MM.1S (cell line): ENCODE measurements at regions not wholly inside any gene's neighbourhood (a gene's known extent, or its start where the extent isn't known, plus 50 kb on each side); places are given as distances from the start of the nearest gene placed in this dataset.

Experiments used
- DNase-seq: peaks from one replicate; pipeline ENCODE4 v3.0.0-alpha.2; 2015
- H2AFZ ChIP-seq: fragments of 300-600 bp; sonication (generic); 2 replicates; pipeline ENCODE4 v1.6.0; 2016; ENCODE audit warnings: antibody characterized with exemption, low read length
- H3F3A ChIP-seq: fragments of 300-600 bp; sonication (generic); 2 replicates; pipeline ENCODE4 v1.6.1; 2016; ENCODE audit warnings: mild to moderate bottlenecking, antibody characterized with exemption, low read length, moderate library complexity, mixed read lengths; ENCODE audit not compliant: insufficient read depth
- H3K27ac ChIP-seq: fragments of 300-600 bp; sonication (generic); 2 replicates; pipeline ENCODE4 v1.5.1; 2016; ENCODE audit warnings: mild to moderate bottlenecking, low read length
- H3K27me3 ChIP-seq: fragments of 300-600 bp; sonication (generic); replicated peaks from 2 replicates; pipeline ENCODE4 v1.6.0; 2016; ENCODE audit warnings: low read length; ENCODE audit not compliant: insufficient read depth
- H3K36me3 ChIP-seq: fragments of 300-600 bp; sonication (generic); replicated peaks from 2 replicates; pipeline ENCODE4 v1.6.1; 2016; ENCODE audit warnings: mild to moderate bottlenecking, low read length, mixed read lengths; ENCODE audit not compliant: insufficient read depth
- H3K4me1 ChIP-seq: fragments of 300-600 bp; sonication (generic); 2 replicates; pipeline ENCODE4 v1.6.1; 2016; ENCODE audit warnings: low read length, mixed read lengths
- H3K4me2 ChIP-seq: fragments of 300-600 bp; sonication (generic); 2 replicates; pipeline ENCODE4 v1.6.0; 2016; ENCODE audit warnings: low read depth, low read length
- H3K4me3 ChIP-seq: fragments of 300-600 bp; sonication (generic); 2 replicates; pipeline ENCODE4 v1.5.1; 2016; ENCODE audit warnings: low read length, mixed read lengths
- H3K79me2 ChIP-seq: fragments of 300-600 bp; sonication (generic); 2 replicates; pipeline ENCODE4 v1.6.1; 2016; ENCODE audit warnings: mixed run types, low read length, mixed read lengths
- H3K9ac ChIP-seq: fragments of 300-600 bp; sonication (generic); 2 replicates; pipeline ENCODE4 v1.6.1; 2016; ENCODE audit warnings: low read length, mixed read lengths
- H3K9me2 ChIP-seq: fragments of 300-600 bp; sonication (generic); replicated peaks from 2 replicates; pipeline ENCODE4 v1.6.1; 2016; ENCODE audit warnings: mild to moderate bottlenecking, low read length, mixed read lengths; ENCODE audit not compliant: insufficient read depth
- H3K9me3 ChIP-seq: fragments of 300-600 bp; sonication (generic); replicated peaks from 2 replicates; pipeline ENCODE4 v1.6.1; 2016; ENCODE audit warnings: mild to moderate bottlenecking, low read length, mixed read lengths; ENCODE audit not compliant: insufficient read depth
- H4K20me1 ChIP-seq: fragments of 300-600 bp; sonication (generic); 2 replicates; pipeline ENCODE4 v1.6.1; 2016; ENCODE audit warnings: mild to moderate bottlenecking, low read length, moderate library complexity, mixed read lengths; ENCODE audit not compliant: insufficient read depth
- EZH2 ChIP-seq: fragments of 300-600 bp; sonication (generic); optimal IDR thresholded peaks from 2 replicates; pipeline ENCODE3; 2017; ENCODE audit warnings: low read depth, mild to moderate bottlenecking, antibody characterized with exemption, low read length, mixed read lengths
- EZH2phosphoT487 ChIP-seq: fragments of 300-600 bp; sonication (generic); IDR thresholded peaks from 2 replicates; pipeline ENCODE4 v1.6.1; 2018; ENCODE audit warnings: antibody characterized with exemption, low read length
- TF ChIP-seq, protein P1 (sequence below): fragments of 300-600 bp; sonication (generic); IDR thresholded peaks from 2 replicates; pipeline ENCODE4 v1.5.1; 2016; ENCODE audit warnings: antibody characterized with exemption, low read length, mixed read lengths

DNA sequence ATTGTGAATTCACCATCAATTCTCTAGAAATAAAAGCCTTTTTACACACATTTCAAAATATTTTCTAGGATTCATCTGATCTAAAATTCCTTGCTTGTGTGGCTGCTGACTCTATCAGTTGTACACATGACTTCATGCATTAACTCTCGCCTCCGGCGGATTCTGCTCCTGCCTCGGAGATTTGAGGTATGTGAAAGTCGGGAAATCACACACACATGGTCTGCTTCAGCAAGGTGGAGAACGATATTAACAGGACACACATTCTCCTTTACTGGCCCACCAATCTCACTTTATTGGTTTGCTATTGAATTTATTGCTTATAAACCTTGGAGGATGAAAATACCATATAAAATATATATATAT lies 855.7 kb downstream of the SLITRK5 start:
- TF ChIP-seq, protein P1, sequence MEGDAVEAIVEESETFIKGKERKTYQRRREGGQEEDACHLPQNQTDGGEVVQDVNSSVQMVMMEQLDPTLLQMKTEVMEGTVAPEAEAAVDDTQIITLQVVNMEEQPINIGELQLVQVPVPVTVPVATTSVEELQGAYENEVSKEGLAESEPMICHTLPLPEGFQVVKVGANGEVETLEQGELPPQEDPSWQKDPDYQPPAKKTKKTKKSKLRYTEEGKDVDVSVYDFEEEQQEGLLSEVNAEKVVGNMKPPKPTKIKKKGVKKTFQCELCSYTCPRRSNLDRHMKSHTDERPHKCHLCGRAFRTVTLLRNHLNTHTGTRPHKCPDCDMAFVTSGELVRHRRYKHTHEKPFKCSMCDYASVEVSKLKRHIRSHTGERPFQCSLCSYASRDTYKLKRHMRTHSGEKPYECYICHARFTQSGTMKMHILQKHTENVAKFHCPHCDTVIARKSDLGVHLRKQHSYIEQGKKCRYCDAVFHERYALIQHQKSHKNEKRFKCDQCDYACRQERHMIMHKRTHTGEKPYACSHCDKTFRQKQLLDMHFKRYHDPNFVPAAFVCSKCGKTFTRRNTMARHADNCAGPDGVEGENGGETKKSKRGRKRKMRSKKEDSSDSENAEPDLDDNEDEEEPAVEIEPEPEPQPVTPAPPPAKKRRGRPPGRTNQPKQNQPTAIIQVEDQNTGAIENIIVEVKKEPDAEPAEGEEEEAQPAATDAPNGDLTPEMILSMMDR, result no peak
- H4K20me1 ChIP-seq, result no peaks in the 10 kb centered on the region
- no peak overlapping the region for H3K4me3 ChIP-seq
- H3F3A ChIP-seq, result no peaks in the 10 kb centered on the region
- H3K36me3 ChIP-seq, result no peaks in the 10 kb centered on the region
- no peak for DNase-seq
- no peaks in the 10 kb centered on the region for H3K79me2 ChIP-seq
- H3K9ac ChIP-seq, result no peak overlapping the region
- H3K9me2 ChIP-seq, result no peaks in the 10 kb centered on the region
- no peaks in the 10 kb centered on the region for H3K27me3 ChIP-seq
- H2AFZ ChIP-seq, result no peak overlapping the region
- no peak overlapping the region for H3K4me2 ChIP-seq
- no peaks in the 10 kb centered on the region for H3K4me1 ChIP-seq
- no peak overlapping the region for H3K27ac ChIP-seq
- no peaks in the 10 kb centered on the region for H3K9me3 ChIP-seq

DNA sequence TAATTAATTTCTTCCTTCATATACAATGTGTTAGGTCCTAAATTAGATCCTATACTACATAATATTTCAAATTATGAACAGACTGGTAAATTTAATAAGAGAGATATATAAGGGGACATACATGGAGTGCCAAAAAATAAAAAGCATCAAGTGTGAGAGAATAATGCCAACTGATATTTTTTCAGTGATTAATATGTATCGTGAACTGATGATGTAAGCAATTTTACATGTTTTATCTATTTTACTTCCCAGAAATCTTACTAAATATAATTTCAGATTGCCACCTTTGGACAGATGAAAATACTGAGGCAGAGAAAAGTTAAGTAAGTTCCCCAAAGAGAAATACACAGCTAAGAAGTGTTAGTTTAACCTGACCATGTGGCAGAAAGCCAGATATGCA lies 870.8 kb downstream of the SLITRK5 start:
- Histone ChIP-seq H3K4me3 (no peak overlapping the region), H3K36me3 (no peaks in the 10 kb centered on the region), H3K4me2 (no peak overlapping the region), H3K27ac (no peak overlapping the region), H4K20me1 (no peaks in the 10 kb centered on the region), H3K4me1 (no peaks in the 10 kb centered on the region), H3K27me3 (no peaks in the 10 kb centered on the region), H3K79me2 (no peaks in the 10 kb centered on the region), H3K9ac (no peak overlapping the region), H3K9me2 (no peaks in the 10 kb centered on the region), H3K9me3 (no peaks in the 10 kb centered on the region), H3F3A (no peaks in the 10 kb centered on the region), H2AFZ (no peak overlapping the region)
- TF ChIP-seq, protein P1, result no peak
- TF ChIP-seq EZH2phosphoT487, result no peak
- TF ChIP-seq EZH2, result no peak
- no peak for DNase-seq

DNA sequence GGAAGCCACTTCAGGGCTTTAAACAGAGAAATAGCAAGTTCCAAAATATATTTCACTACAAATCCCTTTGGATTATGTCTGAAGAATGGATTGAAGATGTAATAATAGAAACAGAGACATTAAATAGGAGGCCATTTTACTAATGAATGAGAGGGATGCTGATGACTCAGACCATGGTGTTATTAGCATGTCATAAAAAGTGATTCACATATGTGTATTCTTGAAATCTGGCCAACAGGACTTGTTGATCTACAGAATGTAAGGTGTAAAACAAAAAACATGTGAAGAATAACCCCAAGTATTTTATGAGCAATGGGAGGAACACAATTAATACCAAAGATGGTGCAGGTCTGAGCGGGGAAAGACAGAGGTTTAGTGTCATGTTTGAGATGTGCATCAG lies 873.7 kb downstream of the SLITRK5 start:
- no peaks in the 10 kb centered on the region for H3K27me3 ChIP-seq
- no peak overlapping the region for H3K27ac ChIP-seq
- no peaks in the 10 kb centered on the region for H3K36me3 ChIP-seq
- DNase-seq, result no peak
- no peaks in the 10 kb centered on the region for H3K9me3 ChIP-seq
- H3F3A ChIP-seq, result no peaks in the 10 kb centered on the region
- no peaks in the 10 kb centered on the region for H3K9me2 ChIP-seq
- no peaks in the 10 kb centered on the region for H4K20me1 ChIP-seq
- H3K4me3 ChIP-seq, result no peak overlapping the region
- no peak overlapping the region for H3K9ac ChIP-seq
- no peak for TF ChIP-seq EZH2
- TF ChIP-seq EZH2phosphoT487, result no peak
- TF ChIP-seq, protein P1, result no peak
- no peak overlapping the region for H3K4me2 ChIP-seq
- H2AFZ ChIP-seq, result no peak overlapping the region
- no peaks in the 10 kb centered on the region for H3K4me1 ChIP-seq
- no peaks in the 10 kb centered on the region for H3K79me2 ChIP-seq

DNA sequence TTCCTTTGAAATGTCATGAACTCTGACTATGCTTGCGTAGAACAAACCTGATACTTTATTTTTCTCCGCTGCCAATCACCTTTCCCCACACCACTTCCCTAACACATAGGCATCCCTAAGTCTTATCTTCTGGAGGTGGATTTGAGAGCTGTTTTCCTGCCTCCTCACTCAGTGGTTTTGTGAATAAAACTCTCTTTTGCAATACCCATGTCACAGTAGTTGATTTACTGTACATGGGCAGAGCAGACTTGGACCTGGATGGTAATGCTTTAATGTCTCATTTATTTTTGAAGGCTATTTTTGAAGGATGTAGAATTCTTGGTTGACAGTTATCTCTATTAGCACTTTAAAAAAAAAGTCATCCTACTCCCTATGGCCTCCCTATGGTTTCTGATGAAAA lies 881.8 kb downstream of the SLITRK5 start:
- Histone ChIP-seq H3K27me3 (no peaks in the 10 kb centered on the region), H3K36me3 (no peaks in the 10 kb centered on the region), H3K9me2 (no peaks in the 10 kb centered on the region), H2AFZ (no peak overlapping the region), H3F3A (no peaks in the 10 kb centered on the region), H4K20me1 (no peaks in the 10 kb centered on the region), H3K4me3 (no peak overlapping the region), H3K79me2 (no peaks in the 10 kb centered on the region), H3K4me1 (no peaks in the 10 kb centered on the region), H3K9ac (no peak overlapping the region), H3K27ac (no peak overlapping the region), H3K9me3 (no peaks in the 10 kb centered on the region), H3K4me2 (no peak overlapping the region)
- no peak for DNase-seq
- no peak for TF ChIP-seq EZH2phosphoT487
- TF ChIP-seq, protein P1, result no peak
- no peak for TF ChIP-seq EZH2
